Thyroid gland (tissue), 4 donors: ENCODE measurements at regions not wholly inside any gene's neighbourhood (a gene's known extent, or its start where the extent isn't known, plus 50 kb on each side); places are given as distances from the start of the nearest gene placed in this dataset.

Experiments used
- DNase-seq, 2 donors: peaks; one replicate each; pipeline ENCODE4 v3.0.0-alpha.2; 2019
- H3K27ac ChIP-seq, 3 donors: fragments of 200-600 bp; sonication (generic); 1 replicate in 2 of 3; 2 replicates in 1 of 3; pipeline ENCODE4 v1.5.1; 2016 to 2019; ENCODE audit warnings: mild to moderate bottlenecking in 1 of 3, moderate library complexity in 1 of 3
- H3K27me3 ChIP-seq: fragments of 200-600 bp; sonication (generic); one replicate; pipeline ENCODE4 v1.5.1; 2019
- H3K36me3 ChIP-seq, 2 donors: fragments of 200-600 bp; sonication (generic); one replicate each; pipeline ENCODE4 v1.5.1; 2016 to 2019
- H3K4me1 ChIP-seq, 2 donors: fragments of 200-600 bp; sonication (generic); one replicate each; pipeline ENCODE4 v1.5.1; 2017 to 2019
- H3K4me3 ChIP-seq, 3 donors: fragments of 200-600 bp; sonication (generic); replicated peaks in 1 of 3; 1 replicate in 2 of 3; 2 replicates in 1 of 3; pipeline ENCODE4 v1.5.1; 2016; ENCODE audit warnings: mild to moderate bottlenecking in 1 of 3
- H3K9me3 ChIP-seq: fragments of 200-600 bp; sonication (generic); one replicate; pipeline ENCODE4 v1.5.1; 2017
- CTCF ChIP-seq, 6 experiments: fragments of 200-600 bp in 3 of 6; fragments of 450-650 bp in 3 of 6; sonication (generic) in 3 of 6; IDR thresholded peaks; one replicate each; pipeline ENCODE4 v1.5.1; 2016 to 2019; ENCODE audit warnings: antibody characterized with exemption in 6 of 6, mild to moderate bottlenecking in 2 of 6, inconsistent platforms in 1 of 6, moderate library complexity in 1 of 6
- POLR2A ChIP-seq, 2 donors: fragments of 450-650 bp; IDR thresholded peaks; one replicate each; pipeline ENCODE4 v1.6.1; 2017; ENCODE audit warnings: antibody characterized with exemption in 2 of 2, mild to moderate bottlenecking in 2 of 2, moderate library complexity in 1 of 2
- WGBS, 2 donors: methylation state at CpG; one replicate each; pipeline ENCODE4 v1.1.5; 2017; 5-methylcytosine and 5-hydroxymethylcytosine counted together
- intact Hi-C: fragments of 100-400 bp; cut with DNase I; formaldehyde crosslinking; loops from one replicate; pipeline ENCODE4 v1.15.1; 2023

- Histone ChIP-seq H3K9me3 (no peaks in the 10 kb centered on the region), H3K4me1 (no peaks in the 10 kb centered on the region), H3K27ac (no peak overlapping the region), H3K4me3 (no peak overlapping the region), H3K36me3 (no peaks in the 10 kb centered on the region), H3K27me3 (no peaks in the 10 kb centered on the region)
- WGBS, 2 donors, result 79 to 89% methylated on average over 7 of the region's 7 CpGs
- no peak for DNase-seq
- TF ChIP-seq CTCF (IDR thresholded peaks at IDR 0.05), result no peak
- no peak for TF ChIP-seq POLR2A (IDR thresholded peaks at IDR 0.05)
- intact Hi-C loops, result no loop called here
These were observed 180.7 kb upstream of the GPR26 start for GRCh38 chr10:123485341-123485960.

GRCh38 chr10:123488436-123488835, 177.7 kb upstream of the GPR26 start:
- intact Hi-C loops, result no loop called here
- no peak for DNase-seq
- Histone ChIP-seq H3K4me1 (no peaks in the 10 kb centered on the region), H3K4me3 (no peak overlapping the region), H3K36me3 (no peaks in the 10 kb centered on the region), H3K27ac (no peak overlapping the region), H3K9me3 (no peaks in the 10 kb centered on the region), H3K27me3 (no peaks in the 10 kb centered on the region)
- 76 to 79% methylated on average over 4 of the region's 4 CpGs for WGBS, 2 donors
- TF ChIP-seq POLR2A (IDR thresholded peaks at IDR 0.05), result no peak
- no peak for TF ChIP-seq CTCF (IDR thresholded peaks at IDR 0.05)

GRCh38 chr10:123491364-123491763, 174.8 kb upstream of the GPR26 start:
- Histone ChIP-seq H3K4me3 (no peak overlapping the region), H3K36me3 (no peaks in the 10 kb centered on the region), H3K27me3 (no peaks in the 10 kb centered on the region), H3K27ac (no peak overlapping the region), H3K9me3 (no peaks in the 10 kb centered on the region), H3K4me1 (no peaks in the 10 kb centered on the region)
- no peak for DNase-seq
- WGBS, 2 donors, result 68 to 84% methylated on average over 6 of the region's 6 CpGs
- intact Hi-C loops, result no loop called here
- no peak for TF ChIP-seq POLR2A (IDR thresholded peaks at IDR 0.05)

- Histone ChIP-seq H3K36me3 (no peaks in the 10 kb centered on the region), H3K27me3 (no peaks in the 10 kb centered on the region), H3K9me3 (no peaks in the 10 kb centered on the region), H3K4me1 (no peaks in the 10 kb centered on the region), H3K4me3 (no peak overlapping the region), H3K27ac (no peak overlapping the region)
- 40 to 46% methylated on average over 14 of the region's 14 CpGs for WGBS, 2 donors
- no peak for TF ChIP-seq POLR2A (IDR thresholded peaks at IDR 0.05)
- no peak for TF ChIP-seq CTCF (IDR thresholded peaks at IDR 0.05)
- intact Hi-C loops, result no loop called here
- no peak for DNase-seq
These were observed 174.1 kb upstream of the GPR26 start for GRCh38 chr10:123492016-123492415.

GRCh38 chr10:123494301-123494808, 171.8 kb upstream of the GPR26 start:
- no peaks in the 10 kb centered on the region for H3K4me1 ChIP-seq
- TF ChIP-seq POLR2A (IDR thresholded peaks at IDR 0.05) (no peak), CTCF (IDR thresholded peaks at IDR 0.05) (no peak)
- H3K4me3 ChIP-seq, result no peak overlapping the region

More at GRCh38 chr10:123494301-123494808, 171.8 kb upstream of the GPR26 start:
- WGBS, 2 donors, result 90 to 91% methylated on average over 3 to 4 of the region's 5 CpGs
- Histone ChIP-seq H3K27me3 (no peaks in the 10 kb centered on the region), H3K9me3 (no peaks in the 10 kb centered on the region), H3K27ac (no peak overlapping the region), H3K36me3 (no peaks in the 10 kb centered on the region)
- intact Hi-C loops, result no loop called here
- DNase-seq, result no peak
